Sigmoid colon (tissue), 4 donors: ENCODE measurements at regions not wholly inside any gene's neighbourhood (a gene's known extent, or its start where the extent isn't known, plus 50 kb on each side); places are given as distances from the start of the nearest gene placed in this dataset.

Experiments used
- CTCF ChIP-seq, 4 experiments: fragments of 450-650 bp in 3 of 4; fragments of 200-600 bp in 1 of 4; IDR thresholded peaks; one replicate each; pipeline ENCODE4 v1.5.1; 2016 to 2019; ENCODE audit warnings: antibody characterized with exemption in 4 of 4, mild to moderate bottlenecking in 3 of 4, moderate library complexity in 2 of 4
- POLR2A ChIP-seq, 2 donors: fragments of 450-650 bp; IDR thresholded peaks; one replicate each; pipeline ENCODE4 v1.6.1; 2016; ENCODE audit warnings: antibody characterized with exemption in 2 of 2, mild to moderate bottlenecking in 2 of 2, moderate library complexity in 2 of 2
- POLR2AphosphoS5 ChIP-seq, 4 donors: sonication (generic); formaldehyde crosslinking; IDR thresholded peaks; one replicate each; pipeline ENCODE4 v1.6.1; 2017; ENCODE audit warnings: antibody characterized with exemption in 4 of 4

- no peak for TF ChIP-seq POLR2AphosphoS5 (IDR thresholded peaks at IDR 0.05)
- no peak for TF ChIP-seq CTCF (IDR thresholded peaks at IDR 0.05)
- no peak for TF ChIP-seq POLR2A (IDR thresholded peaks at IDR 0.05)
These were observed 194.8 kb upstream of the SEMA6A start for GRCh38 chr5:116769470-116769869.
